T-cell (primary cell): ENCODE measurements at regions not wholly inside any gene's neighbourhood (a gene's known extent, or its start where the extent isn't known, plus 50 kb on each side); places are given as distances from the start of the nearest gene placed in this dataset.

Source experiments
- ATAC-seq, 4 experiments: fragments of 200-7000 bp in 3 of 4; fragments of 150-1000 bp in 1 of 4; cut with Tn5 transposase; replicated peaks in 1 of 4; 1 replicate in 3 of 4; 2 replicates in 1 of 4; pipeline ENCODE4 v1.10.0; 2021; ENCODE audit warnings: moderate library complexity in 3 of 4, mild to moderate bottlenecking in 2 of 4, moderate number of reproducible peaks in 1 of 4
- CTCF ChIA-PET, 2 donors: fragments of 300-600 bp; sonication (Branson Sonifier 250); formaldehyde crosslinking; loops; one replicate each; lab custom pipeline; 2022; ENCODE audit warnings: antibody characterized with exemption in 2 of 2; lab: Charles Lee
- POLR2A ChIA-PET, 2 donors: fragments of 300-600 bp; sonication (Branson Sonifier 250); formaldehyde crosslinking; loops; one replicate each; lab custom pipeline; 2022; ENCODE audit warnings: antibody characterized with exemption in 2 of 2; lab: Charles Lee
- DNase-seq, 35 experiments: peaks; one replicate each; pipeline versions ENCODE4 v3.0.0 to v3.0.0-alpha.2; 2013 to 2023
- H3K27ac ChIP-seq: one replicate; pipeline ENCODE4 v1.5.1; 2013; ENCODE audit warnings: low read length
- H3K27me3 ChIP-seq, 2 experiments: replicated peaks in 1 of 2; 1 replicate in 1 of 2; 2 replicates in 1 of 2; pipeline versions ENCODE4 v1.6.1 to v1.7.0; 2013; ENCODE audit warnings: low read length in 1 of 2, mixed read lengths in 1 of 2; ENCODE audit not compliant: control insufficient read depth in 2 of 2, insufficient read depth in 2 of 2; ENCODE audit errors: extremely low read depth in 1 of 2
- H3K36me3 ChIP-seq, 2 donors: 1 replicate in 1 of 2; 2 replicates in 1 of 2; pipeline versions ENCODE4 v1.6.1 to v1.7.0; 2013; ENCODE audit warnings: low read length in 1 of 2; ENCODE audit not compliant: control insufficient read depth in 2 of 2, insufficient read depth in 1 of 2; ENCODE audit errors: extremely low read depth in 1 of 2
- H3K4me1 ChIP-seq, 2 experiments: 1 replicate in 1 of 2; 2 replicates in 1 of 2; pipeline versions ENCODE4 v1.6.1 to v1.7.0; 2013; ENCODE audit warnings: low read length in 2 of 2, mixed read lengths in 1 of 2; ENCODE audit not compliant: insufficient read depth in 2 of 2, control insufficient read depth in 1 of 2; ENCODE audit errors: extremely low read depth in 1 of 2
- H3K4me3 ChIP-seq, 2 donors: 1 replicate in 1 of 2; 2 replicates in 1 of 2; pipeline versions ENCODE4 v1.5.1 to v1.7.0; 2013; ENCODE audit warnings: mild to moderate bottlenecking in 2 of 2, low read length in 1 of 2, moderate library complexity in 1 of 2; ENCODE audit not compliant: control insufficient read depth in 1 of 2; ENCODE audit errors: extremely low read depth in 1 of 2
- H3K9me3 ChIP-seq: 2 replicates; pipeline ENCODE4 v1.7.0; 2013
- H3K27ac Mint-ChIP-seq, 2 donors: one replicate each; pipeline ENCODE4 v1.8.0; 2020 to 2021; ENCODE audit warnings: mild to moderate bottlenecking in 2 of 2, mixed read lengths in 2 of 2
- H3K27me3 Mint-ChIP-seq, 2 donors: one replicate each; pipeline ENCODE4 v1.8.0; 2021 to 2022; ENCODE audit warnings: mixed read lengths in 2 of 2
- H3K36me3 Mint-ChIP-seq: one replicate; pipeline ENCODE4 v1.8.0; 2021; ENCODE audit warnings: mixed read lengths
- H3K4me1 Mint-ChIP-seq, 3 donors: one replicate each; pipeline ENCODE4 v1.8.0; 2020 to 2022; ENCODE audit warnings: mixed read lengths in 3 of 3, mild to moderate bottlenecking in 1 of 3
- H3K4me3 Mint-ChIP-seq, 3 donors: one replicate each; pipeline ENCODE4 v1.8.0; 2020 to 2022; ENCODE audit warnings: mild to moderate bottlenecking in 3 of 3, mixed read lengths in 3 of 3, moderate library complexity in 3 of 3
- H3K9me3 Mint-ChIP-seq, 3 donors: one replicate each; pipeline ENCODE4 v1.8.0; 2020 to 2022; ENCODE audit warnings: mixed read lengths in 3 of 3
- WGBS: methylation state at CpG from one replicate; pipeline ENCODE4 v1.1.5; 2013; ENCODE audit warnings: missing lambda C conversion rate; ENCODE audit not compliant: insufficient coverage; 5-methylcytosine and 5-hydroxymethylcytosine counted together

DNA sequence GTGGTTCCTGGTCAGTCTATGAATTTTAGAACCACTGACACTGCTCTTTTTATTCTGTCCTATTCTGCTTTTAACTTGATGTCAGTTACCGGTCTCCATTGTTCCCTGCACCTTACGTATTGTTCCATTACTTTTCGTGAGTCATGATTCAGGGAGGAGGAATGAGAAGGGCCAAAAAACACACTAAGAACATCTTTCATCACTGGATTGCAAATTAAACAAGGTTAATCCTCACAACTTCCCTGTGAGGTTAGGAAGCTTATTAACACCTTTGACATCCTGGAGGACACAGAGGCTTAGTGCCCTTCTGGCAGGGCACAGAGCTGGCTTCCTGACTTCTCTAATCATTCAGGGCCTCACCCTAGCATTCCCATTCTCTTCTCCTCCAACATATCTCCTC, 227.6 kb upstream of the SATB1 start:
- no peak overlapping the region for H3K27ac Mint-ChIP-seq
- no peaks in the 10 kb centered on the region for H3K27me3 Mint-ChIP-seq
- ATAC-seq (no peak), DNase-seq (no peak)
- H3K27me3 ChIP-seq = no peaks in the 10 kb centered on the region
- ChIA-PET CTCF (no interaction called here), POLR2A (interaction anchor here in 1 of 2 donors (0.6 kb wide), 1 partner anchor 472 kb away, joined by 4 read pairs; no protein-coding TSS in a partner anchor)
- no peak overlapping the region for H3K27ac ChIP-seq
- H3K4me1 ChIP-seq = peaks cover 2 to 15% of the 10 kb centered on the region in 2 experiments
- H3K9me3 Mint-ChIP-seq = no peaks in the 10 kb centered on the region
- H3K9me3 ChIP-seq = no peaks in the 10 kb centered on the region
- no peak overlapping the region for H3K4me3 ChIP-seq
- H3K4me3 Mint-ChIP-seq = no peak overlapping the region
- no peaks in the 10 kb centered on the region for H3K36me3 Mint-ChIP-seq
- H3K4me1 Mint-ChIP-seq = peaks cover 38 to 49% (median 41%) of the 10 kb centered on the region in 3 donors
- no peaks in the 10 kb centered on the region for H3K36me3 ChIP-seq
- WGBS = no CpG with 5 or more reads among the region's 3 CpGs

DNA sequence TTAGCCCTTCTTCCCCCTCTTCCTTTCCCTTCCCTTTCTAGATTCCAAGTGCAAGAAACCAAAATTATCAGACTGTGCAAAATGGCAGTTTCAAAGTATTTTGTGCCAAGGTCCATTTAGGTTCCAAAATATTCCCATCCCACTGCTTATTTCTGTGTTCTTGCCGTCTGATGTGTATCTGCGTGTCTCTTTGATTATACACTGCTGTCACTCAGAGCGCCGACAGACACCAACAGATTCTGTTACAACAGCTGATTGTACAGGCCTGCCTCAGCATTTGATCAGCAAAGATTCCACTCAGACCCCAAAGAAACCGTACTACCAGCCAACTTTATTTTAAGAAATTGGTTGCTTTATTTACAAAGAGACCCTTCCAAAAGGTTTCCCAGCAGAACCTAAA, 225.6 kb upstream of the SATB1 start:
- no peak overlapping the region for H3K27ac Mint-ChIP-seq
- H3K4me1 Mint-ChIP-seq = peaks cover 21 to 36% (median 22%) of the 10 kb centered on the region in 3 donors
- no peak for ATAC-seq
- Histone ChIP-seq H3K27ac (no peak overlapping the region), H3K4me3 (no peak overlapping the region), H3K9me3 (no peaks in the 10 kb centered on the region), H3K36me3 (no peaks in the 10 kb centered on the region), H3K27me3 (no peaks in the 10 kb centered on the region), H3K4me1 (no peaks in the 10 kb centered on the region)
- no peaks in the 10 kb centered on the region for H3K27me3 Mint-ChIP-seq
- H3K36me3 Mint-ChIP-seq = no peaks in the 10 kb centered on the region
- H3K9me3 Mint-ChIP-seq = no peaks in the 10 kb centered on the region
- CTCF ChIA-PET = no interaction called here
- WGBS = 96% methylated on average over 4 of the region's 5 CpGs
- no peak overlapping the region for H3K4me3 Mint-ChIP-seq
- DNase-seq = no peak
- POLR2A ChIA-PET = interaction anchor here in 1 of 2 donors (0.7 kb wide), 1 partner anchor 19 kb away, joined by 4 read pairs; no protein-coding TSS in a partner anchor

DNA sequence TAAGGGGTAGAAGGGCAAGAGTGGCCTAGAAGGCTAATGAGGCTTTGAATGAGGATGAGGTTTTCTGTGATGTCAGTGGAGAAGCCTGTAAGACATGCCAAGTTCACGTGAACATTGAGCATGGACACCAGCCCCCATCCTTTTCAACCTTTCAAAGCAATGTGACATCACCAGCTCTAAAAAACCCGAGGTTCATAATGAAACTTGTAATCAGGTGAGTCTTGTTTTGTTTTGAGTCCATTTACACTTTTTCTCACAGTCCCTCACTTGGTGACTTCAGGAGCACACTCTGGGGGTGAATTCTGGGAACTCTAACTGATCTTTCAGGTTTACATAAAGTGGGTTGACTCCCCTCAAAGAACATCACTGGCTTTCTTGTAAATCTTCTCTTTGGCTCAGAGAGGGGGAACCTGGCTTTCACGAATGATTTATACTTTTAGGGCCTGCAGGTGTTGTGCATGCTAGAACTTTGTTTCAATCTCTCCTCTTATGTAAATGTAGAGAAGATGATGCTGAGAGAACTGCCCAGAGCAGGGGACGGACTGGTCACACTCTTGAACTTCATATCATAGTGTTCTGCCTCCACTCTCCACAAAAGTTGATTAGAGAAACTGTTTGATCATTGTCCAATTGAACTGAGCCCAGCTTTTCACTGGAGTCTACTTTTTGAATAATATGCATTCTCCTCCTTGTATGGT, 224.7 kb upstream of the SATB1 start:
- DNase-seq = peak in 18 of 35 experiments; percentile 6 to 54 (median 21)
- Mint-ChIP-seq H3K9me3 (peaks cover 0 to 3% (median 0%) of the 10 kb centered on the region in 3 donors), H3K27ac (peak overlapping the region; percentile 63 to 71), H3K4me3 (no peak overlapping the region), H3K4me1 (peaks cover 22 to 42% (median 32%) of the 10 kb centered on the region in 3 donors), H3K27me3 (no peaks in the 10 kb centered on the region), H3K36me3 (no peaks in the 10 kb centered on the region)
- Histone ChIP-seq H3K9me3 (no peaks in the 10 kb centered on the region), H3K36me3 (no peaks in the 10 kb centered on the region), H3K4me3 (no peak overlapping the region), H3K27me3 (no peaks in the 10 kb centered on the region), H3K27ac (no peak overlapping the region), H3K4me1 (no peaks in the 10 kb centered on the region)
- CTCF ChIA-PET = interaction anchor here (0.5 to 0.7 kb wide), 2 partner anchors 29 to 1821 kb away, joined by 3 read pairs; no protein-coding TSS in a partner anchor
- no CpG with 5 or more reads among the region's 4 CpGs for WGBS
- POLR2A ChIA-PET = interaction anchor here (0.6 to 0.7 kb wide), 2 partner anchors 20 to 79 kb away, joined by 3 to 4 read pairs; no protein-coding TSS in a partner anchor
- ATAC-seq = peak in 1 of 4 experiments; percentile 70

GRCh38 chr3:18648868-18649462, 223.8 kb upstream of the SATB1 start:
- CTCF ChIA-PET = interaction anchor here in 1 of 2 donors (0.6 to 0.7 kb wide), 2 partner anchors 340 to 1820 kb away, joined by 3 read pairs; no protein-coding TSS in a partner anchor
- no peak overlapping the region for H3K27ac Mint-ChIP-seq
- no peak for ATAC-seq

DNA sequence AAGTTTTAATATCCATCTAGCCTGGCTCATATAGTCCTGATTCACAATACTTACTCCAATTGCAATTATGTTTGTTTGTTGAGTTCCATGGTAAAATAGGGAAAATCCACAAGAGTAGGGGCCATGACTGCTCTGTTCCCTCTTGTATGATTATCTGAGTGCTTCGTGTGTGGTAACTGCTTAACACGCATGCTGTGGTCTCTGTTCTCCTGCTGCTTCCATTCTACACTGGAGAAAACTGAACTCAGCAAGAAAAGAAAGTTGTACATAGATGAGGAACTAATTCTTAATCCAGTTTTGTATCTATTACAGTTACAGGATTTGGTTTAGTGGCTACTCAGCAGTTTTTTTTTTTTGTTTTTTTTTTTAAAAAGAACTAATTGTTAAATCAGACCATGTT, 223.0 kb upstream of the SATB1 start:
- ChIA-PET POLR2A (interaction anchor here in 1 of 2 donors (0.7 kb wide), 1 partner anchor 98 kb away, joined by 3 read pairs; no protein-coding TSS in a partner anchor), CTCF (interaction anchor here in 1 of 2 donors (0.6 kb wide), 1 partner anchor 341 kb away, joined by 3 read pairs; no protein-coding TSS in a partner anchor)
- H3K27me3 Mint-ChIP-seq = no peaks in the 10 kb centered on the region
- Histone ChIP-seq H3K27me3 (no peaks in the 10 kb centered on the region), H3K36me3 (no peaks in the 10 kb centered on the region), H3K4me3 (no peak overlapping the region), H3K4me1 (peaks cover 9 to 11% of the 10 kb centered on the region in 2 experiments), H3K9me3 (no peaks in the 10 kb centered on the region), H3K27ac (no peak overlapping the region)
- WGBS = 92% methylated on average over 2 of the region's 2 CpGs
- peaks cover 0 to 3% (median 0%) of the 10 kb centered on the region in 3 donors for H3K9me3 Mint-ChIP-seq
- H3K36me3 Mint-ChIP-seq = no peaks in the 10 kb centered on the region
- peaks cover 38 to 58% (median 48%) of the 10 kb centered on the region in 3 donors for H3K4me1 Mint-ChIP-seq
- no peak for DNase-seq
- no peak overlapping the region for H3K27ac Mint-ChIP-seq
- ATAC-seq = no peak
- no peak overlapping the region for H3K4me3 Mint-ChIP-seq

More at GRCh38 chr3:18648868-18649462, 223.8 kb upstream of the SATB1 start:
- Mint-ChIP-seq H3K36me3 (no peaks in the 10 kb centered on the region), H3K4me3 (no peak overlapping the region), H3K4me1 (peaks cover 29 to 50% (median 40%) of the 10 kb centered on the region in 3 donors), H3K9me3 (peaks cover 0 to 3% (median 0%) of the 10 kb centered on the region in 3 donors), H3K27me3 (no peaks in the 10 kb centered on the region)
- 45% methylated on average over 1 of the region's 1 CpG for WGBS
- H3K4me3 ChIP-seq = no peak overlapping the region
- no peaks in the 10 kb centered on the region for H3K36me3 ChIP-seq
- peaks cover 2 to 6% of the 10 kb centered on the region in 2 experiments for H3K4me1 ChIP-seq
- H3K9me3 ChIP-seq = no peaks in the 10 kb centered on the region
- POLR2A ChIA-PET = interaction anchor here (0.6 to 0.7 kb wide), 3 partner anchors 78 to 97 kb away, joined by 3 to 6 read pairs (median 3); no protein-coding TSS in a partner anchor
- no peak overlapping the region for H3K27ac ChIP-seq
- no peaks in the 10 kb centered on the region for H3K27me3 ChIP-seq
- DNase-seq = no peak

DNA sequence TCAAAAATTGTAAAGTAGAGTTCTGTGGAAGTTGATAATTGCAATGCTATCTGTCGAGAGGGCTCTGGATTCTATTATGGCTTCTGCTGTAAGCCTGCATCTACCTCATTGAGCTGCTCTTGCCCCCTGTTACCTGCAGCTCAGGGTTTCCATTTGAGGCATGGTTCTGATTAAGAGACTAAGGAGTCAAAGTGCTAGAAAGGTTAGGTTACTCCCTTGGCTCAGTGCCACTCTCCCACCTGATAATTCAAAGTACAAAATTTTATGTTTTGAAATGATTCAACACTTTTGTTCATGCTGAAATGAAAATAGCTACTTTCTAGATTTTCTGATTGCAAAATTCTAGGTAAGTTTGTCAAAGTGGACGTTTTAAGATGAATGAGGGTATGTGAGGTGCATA, 220.5 kb upstream of the SATB1 start:
- H3K27me3 ChIP-seq = no peaks in the 10 kb centered on the region
- DNase-seq = no peak
- H3K9me3 ChIP-seq = no peaks in the 10 kb centered on the region
- no peak overlapping the region for H3K27ac ChIP-seq
- no peaks in the 10 kb centered on the region for H3K36me3 ChIP-seq
- peaks cover 15 to 18% of the 10 kb centered on the region in 2 experiments for H3K4me1 ChIP-seq
- Mint-ChIP-seq H3K4me3 (no peak overlapping the region), H3K4me1 (peaks cover 48 to 69% (median 56%) of the 10 kb centered on the region in 3 donors), H3K27ac (no peak overlapping the region), H3K36me3 (no peaks in the 10 kb centered on the region), H3K27me3 (no peaks in the 10 kb centered on the region), H3K9me3 (peaks cover 1 to 15% (median 10%) of the 10 kb centered on the region in 3 donors)
- POLR2A ChIA-PET = no interaction called here
- H3K4me3 ChIP-seq = no peak overlapping the region
- CTCF ChIA-PET = no interaction called here
- no peak for ATAC-seq
- whole genome bisulfite sequencing = 78% methylated on average over 2 of the region's 2 CpGs
